ENCODE measurements at regions not wholly inside any gene's neighbourhood (a gene's known extent, or its start where the extent isn't known, plus 50 kb on each side); places are given as distances from the start of the nearest gene placed in this dataset.
A peak's percentile ranks its signal among the peaks of the same experiment; 100 is the strongest.

- no peak for TF ChIP-seq HOXA7 (CRISPR knock-in tag; IDR thresholded peaks at IDR 0.05)
- no peak for TF ChIP-seq FOXA1 (IDR thresholded peaks at IDR 0.05)
- 0 out of 2 replicates have a peak, but pooled peaks have one; percentile 30 for TF ChIP-seq FOXA1 (CRISPR knock-in tag; IDR thresholded peaks at IDR 0.05)
- TF ChIP-seq ELF3 (CRISPR knock-in tag; IDR thresholded peaks at IDR 0.05), result peak; percentile 43; the same call in 1 of the 2 replicates
- TF ChIP-seq ZFX (CRISPR knock-in tag; IDR thresholded peaks at IDR 0.05; ENCODE audit: low read depth), result no peak
- no peak for TF ChIP-seq TRIM24 (CRISPR knock-in tag; IDR thresholded peaks at IDR 0.05)
- no peak for TF ChIP-seq HOXA5 (CRISPR knock-in tag; IDR thresholded peaks at IDR 0.05)
- TF ChIP-seq, protein P1, sequence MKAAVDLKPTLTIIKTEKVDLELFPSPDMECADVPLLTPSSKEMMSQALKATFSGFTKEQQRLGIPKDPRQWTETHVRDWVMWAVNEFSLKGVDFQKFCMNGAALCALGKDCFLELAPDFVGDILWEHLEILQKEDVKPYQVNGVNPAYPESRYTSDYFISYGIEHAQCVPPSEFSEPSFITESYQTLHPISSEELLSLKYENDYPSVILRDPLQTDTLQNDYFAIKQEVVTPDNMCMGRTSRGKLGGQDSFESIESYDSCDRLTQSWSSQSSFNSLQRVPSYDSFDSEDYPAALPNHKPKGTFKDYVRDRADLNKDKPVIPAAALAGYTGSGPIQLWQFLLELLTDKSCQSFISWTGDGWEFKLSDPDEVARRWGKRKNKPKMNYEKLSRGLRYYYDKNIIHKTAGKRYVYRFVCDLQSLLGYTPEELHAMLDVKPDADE (CRISPR knock-in tag; IDR thresholded peaks at IDR 0.05), result no peak
- TF ChIP-seq MED1 (CRISPR knock-in tag; IDR thresholded peaks at IDR 0.05), result no peak; the same call in 1 of the 2 replicates
- TF ChIP-seq CREM (IDR thresholded peaks at IDR 0.05), result no peak
- no peak for TF ChIP-seq CREM (CRISPR knock-in tag; IDR thresholded peaks at IDR 0.05)
- no peak for TF ChIP-seq ZNF20 (CRISPR knock-in tag; IDR thresholded peaks at IDR 0.05)
- TF ChIP-seq RAD21 (CRISPR knock-in tag; IDR thresholded peaks at IDR 0.05), result peak; percentile 84
- no peak for TF ChIP-seq ETV5 (CRISPR knock-in tag; IDR thresholded peaks at IDR 0.05; ENCODE audit: borderline replicate concordance)
- TF ChIP-seq, protein P2, sequence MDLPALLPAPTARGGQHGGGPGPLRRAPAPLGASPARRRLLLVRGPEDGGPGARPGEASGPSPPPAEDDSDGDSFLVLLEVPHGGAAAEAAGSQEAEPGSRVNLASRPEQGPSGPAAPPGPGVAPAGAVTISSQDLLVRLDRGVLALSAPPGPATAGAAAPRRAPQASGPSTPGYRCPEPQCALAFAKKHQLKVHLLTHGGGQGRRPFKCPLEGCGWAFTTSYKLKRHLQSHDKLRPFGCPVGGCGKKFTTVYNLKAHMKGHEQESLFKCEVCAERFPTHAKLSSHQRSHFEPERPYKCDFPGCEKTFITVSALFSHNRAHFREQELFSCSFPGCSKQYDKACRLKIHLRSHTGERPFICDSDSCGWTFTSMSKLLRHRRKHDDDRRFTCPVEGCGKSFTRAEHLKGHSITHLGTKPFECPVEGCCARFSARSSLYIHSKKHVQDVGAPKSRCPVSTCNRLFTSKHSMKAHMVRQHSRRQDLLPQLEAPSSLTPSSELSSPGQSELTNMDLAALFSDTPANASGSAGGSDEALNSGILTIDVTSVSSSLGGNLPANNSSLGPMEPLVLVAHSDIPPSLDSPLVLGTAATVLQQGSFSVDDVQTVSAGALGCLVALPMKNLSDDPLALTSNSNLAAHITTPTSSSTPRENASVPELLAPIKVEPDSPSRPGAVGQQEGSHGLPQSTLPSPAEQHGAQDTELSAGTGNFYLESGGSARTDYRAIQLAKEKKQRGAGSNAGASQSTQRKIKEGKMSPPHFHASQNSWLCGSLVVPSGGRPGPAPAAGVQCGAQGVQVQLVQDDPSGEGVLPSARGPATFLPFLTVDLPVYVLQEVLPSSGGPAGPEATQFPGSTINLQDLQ (CRISPR knock-in tag; IDR thresholded peaks at IDR 0.05), result no peak
- TF ChIP-seq THAP11 (CRISPR knock-in tag; IDR thresholded peaks at IDR 0.05), result 0 out of 2 replicates have a peak, but pooled peaks have one; percentile 34
- 0 out of 2 replicates have a peak, but pooled peaks have one; percentile 19 for TF ChIP-seq MIER3 (CRISPR knock-in tag; IDR thresholded peaks at IDR 0.05; ENCODE audit: borderline replicate concordance)
- TF ChIP-seq, protein P3, sequence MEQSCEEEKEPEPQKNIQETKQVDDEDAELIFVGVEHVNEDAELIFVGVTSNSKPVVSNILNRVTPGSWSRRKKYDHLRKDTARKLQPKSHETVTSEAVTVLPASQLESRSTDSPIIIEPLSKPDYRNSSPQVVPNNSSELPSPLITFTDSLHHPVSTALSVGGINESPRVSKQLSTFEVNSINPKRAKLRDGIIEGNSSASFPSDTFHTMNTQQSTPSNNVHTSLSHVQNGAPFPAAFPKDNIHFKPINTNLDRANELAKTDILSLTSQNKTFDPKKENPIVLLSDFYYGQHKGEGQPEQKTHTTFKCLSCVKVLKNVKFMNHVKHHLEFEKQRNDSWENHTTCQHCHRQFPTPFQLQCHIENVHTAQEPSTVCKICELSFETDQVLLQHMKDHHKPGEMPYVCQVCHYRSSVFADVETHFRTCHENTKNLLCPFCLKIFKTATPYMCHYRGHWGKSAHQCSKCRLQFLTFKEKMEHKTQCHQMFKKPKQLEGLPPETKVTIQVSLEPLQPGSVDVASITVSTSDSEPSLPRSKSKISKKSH (CRISPR knock-in tag; IDR thresholded peaks at IDR 0.05; ENCODE audit: borderline replicate concordance), result no peak
- TF ChIP-seq ZNF354B (CRISPR knock-in tag; IDR thresholded peaks at IDR 0.05), result peak; percentile 81; the same call in 1 of the 2 replicates
- TF ChIP-seq ZNF362 (CRISPR knock-in tag; IDR thresholded peaks at IDR 0.05; ENCODE audit: borderline replicate concordance), result no peak
- TF ChIP-seq POGZ (CRISPR knock-in tag; IDR thresholded peaks at IDR 0.05), result no peak
- 0 out of 2 replicates have a peak, but pooled peaks have one; percentile 61 for TF ChIP-seq REPIN1 (CRISPR knock-in tag; IDR thresholded peaks at IDR 0.05; ENCODE audit: borderline replicate concordance, low read depth)
- TF ChIP-seq JUN (CRISPR knock-in tag; IDR thresholded peaks at IDR 0.05), result no peak
- peak; percentile 47; the same call in 1 of the 2 replicates for TF ChIP-seq MYPOP (CRISPR knock-in tag; IDR thresholded peaks at IDR 0.05)
- TF ChIP-seq TEAD3 (CRISPR knock-in tag; optimal IDR thresholded peaks at IDR 0.05; ENCODE audit: borderline replicate concordance), result peak; percentile 56
- peak; percentile 58 for TF ChIP-seq FOXA3 (CRISPR knock-in tag; IDR thresholded peaks at IDR 0.05)
Measured at GRCh38 chr6:132161283-132161682, 210.1 kb upstream of the CCN2 start (continued).

Data from HepG2 (cell line).